SK-N-DZ (cell line): ENCODE measurements at regions not wholly inside any gene's neighbourhood (a gene's known extent, or its start where the extent isn't known, plus 50 kb on each side); places are given as distances from the start of the nearest gene placed in this dataset.
"Not testable (repeated sequence)": the region's sequence is repeated elsewhere in the genome, so short reads cannot be mapped to it uniquely, and the experiment has no call there.

Source experiments
- DNase-seq: peaks from one replicate; pipeline ENCODE4 v3.0.0-alpha.2; 2015; ENCODE audit warnings: low spot score

GRCh38 chr4:148651991-148652390 lies 209.8 kb upstream of the NR3C2 start:
- DNase-seq = no peak

GRCh38 chr4:148649652-148650331 lies 207.6 kb upstream of the NR3C2 start:
- DNase-seq = no peak

GRCh38 chr4:148643851-148644250 lies 201.6 kb upstream of the NR3C2 start:
- no peak for DNase-seq

- no peak for DNase-seq
Observed at GRCh38 chr4:148642907-148643306, 200.7 kb upstream of the NR3C2 start.

- not testable (repeated sequence) for DNase-seq
Observed at GRCh38 chr4:148638079-148638478, 195.9 kb upstream of the NR3C2 start.

- DNase-seq = not testable (repeated sequence)
Observed at GRCh38 chr4:148637453-148637852, 195.2 kb upstream of the NR3C2 start.

- DNase-seq = no peak
Observed at GRCh38 chr4:148634476-148634875, 192.3 kb upstream of the NR3C2 start.

GRCh38 chr4:148633720-148634119 lies 191.5 kb upstream of the NR3C2 start:
- no peak for DNase-seq

GRCh38 chr4:148632476-148632875 lies 190.3 kb upstream of the NR3C2 start:
- DNase-seq = no peak

- no peak for DNase-seq
Observed at GRCh38 chr4:148630051-148630450, 187.8 kb upstream of the NR3C2 start.

GRCh38 chr4:148618856-148619255 lies 176.6 kb upstream of the NR3C2 start:
- DNase-seq = no peak

- no peak for DNase-seq
Observed at GRCh38 chr4:148608968-148609367, 166.8 kb upstream of the NR3C2 start.

GRCh38 chr4:148598418-148599207 lies 156.4 kb upstream of the NR3C2 start:
- peak; percentile 1 for DNase-seq

GRCh38 chr4:148589182-148589581 lies 147.0 kb upstream of the NR3C2 start:
- DNase-seq = no peak

- no peak for DNase-seq
Observed at GRCh38 chr4:148575577-148575976, 133.4 kb upstream of the NR3C2 start.

- DNase-seq = no peak
Observed at GRCh38 chr4:148574911-148575310, 132.7 kb upstream of the NR3C2 start.

- no peak for DNase-seq
Observed at GRCh38 chr4:148574502-148574901, 132.3 kb upstream of the NR3C2 start.

GRCh38 chr4:148574066-148574465 lies 131.9 kb upstream of the NR3C2 start:
- DNase-seq = no peak

GRCh38 chr4:148573296-148573695 lies 131.1 kb upstream of the NR3C2 start:
- DNase-seq = no peak

- DNase-seq = no peak
Observed at GRCh38 chr4:148565801-148566200, 123.6 kb upstream of the NR3C2 start.

- DNase-seq = no peak
Observed at GRCh38 chr4:148563684-148564083, 121.5 kb upstream of the NR3C2 start.

GRCh38 chr4:148561467-148561866 lies 119.3 kb upstream of the NR3C2 start:
- no peak for DNase-seq

GRCh38 chr4:148557793-148558192 lies 115.6 kb upstream of the NR3C2 start:
- DNase-seq = peak; percentile 1
